GM12878 (cell line): ENCODE measurements at regions not wholly inside any gene's neighbourhood (a gene's known extent, or its start where the extent isn't known, plus 50 kb on each side); places are given as distances from the start of the nearest gene placed in this dataset.

ENCODE experiments used
- ATF7 ChIP-seq: fragments of 450-650 bp; IDR thresholded peaks from 2 replicates; pipeline ENCODE4 v1.6.1; 2016; ENCODE audit warnings: low read depth, mild to moderate bottlenecking
- BRCA1 ChIP-seq: IDR thresholded peaks from 2 replicates; pipeline ENCODE4 v1.6.1; 2011; ENCODE audit warnings: low read depth, low read length, improper control_type of control experiment
- FOS ChIP-seq: IDR thresholded peaks from 3 replicates; pipeline ENCODE4 v1.6.1; 2011; ENCODE audit warnings: borderline replicate concordance; ENCODE audit not compliant: insufficient read length; ENCODE audit errors: extremely low read depth
- KAT2A ChIP-seq: conservative IDR thresholded peaks from 2 replicates; pipeline ENCODE4 v1.6.1; 2011; ENCODE audit warnings: low read depth, low read length; ENCODE audit not compliant: control insufficient read depth
- MTA2 ChIP-seq: fragments of 450-650 bp; IDR thresholded peaks from 2 replicates; pipeline ENCODE4 v1.6.1; 2016; ENCODE audit warnings: low read depth, mild to moderate bottlenecking, moderate library complexity
- NBN ChIP-seq: fragments of 450-650 bp; IDR thresholded peaks from 2 replicates; pipeline ENCODE4 v1.6.1; 2016
- NR2C2 ChIP-seq: IDR thresholded peaks from 2 replicates; pipeline ENCODE4 v1.6.1; 2011; ENCODE audit warnings: borderline replicate concordance, low read depth; ENCODE audit not compliant: control insufficient read depth, insufficient read length
- NRF1 ChIP-seq: conservative IDR thresholded peaks from 2 replicates; pipeline ENCODE4 v1.6.1; 2011; ENCODE audit warnings: mild to moderate bottlenecking, low read depth, low read length, improper control_type of control experiment
- PML ChIP-seq: IDR thresholded peaks from 2 replicates; pipeline ENCODE4 v1.6.1; 2012; ENCODE audit warnings: low read length, inconsistent platforms
- POLR2A ChIP-seq: IDR thresholded peaks from 2 replicates; pipeline ENCODE4 v1.6.1; 2011; ENCODE audit warnings: low read depth, mild to moderate bottlenecking, low read length
- REST ChIP-seq: IDR thresholded peaks from 2 replicates; pipeline ENCODE4 v1.6.1; 2012; ENCODE audit warnings: mild to moderate bottlenecking, low read depth, low read length
- SRF ChIP-seq, 2 experiments: IDR thresholded peaks; 2 replicates each; pipeline ENCODE4 v1.6.1; 2011; ENCODE audit warnings: low read depth in 2 of 2, low read length in 2 of 2, mild to moderate bottlenecking in 1 of 2, moderate library complexity in 1 of 2
- SUZ12 ChIP-seq: fragments of 200-600 bp; sonication (generic); IDR thresholded peaks from one replicate; pipeline ENCODE4 v1.6.1; 2018; ENCODE audit warnings: antibody characterized with exemption, mild to moderate bottlenecking; ENCODE audit not compliant: unreplicated experiment

GRCh38 chr11:115939104-115939730 is 435.0 kb upstream of the CADM1 start (continued):
- no peak for TF ChIP-seq REST
- TF ChIP-seq NBN = no peak
- TF ChIP-seq NRF1 = no peak
- no peak for TF ChIP-seq SRF (IDR thresholded peaks at IDR 0.05; ENCODE audit: low read depth in 2 of 2, low read length in 2 of 2)
- TF ChIP-seq PML = no peak
- no peak for TF ChIP-seq NR2C2
- no peak for TF ChIP-seq SUZ12
- TF ChIP-seq KAT2A = no peak
- no peak for TF ChIP-seq POLR2A
- TF ChIP-seq ATF7 = no peak
- TF ChIP-seq BRCA1 = no peak
- TF ChIP-seq MTA2 = no peak
- no peak for TF ChIP-seq FOS
